Ishikawa (cell line): ENCODE measurements at regions not wholly inside any gene's neighbourhood (a gene's known extent, or its start where the extent isn't known, plus 50 kb on each side); places are given as distances from the start of the nearest gene placed in this dataset.

Experiments
- CREB1 ChIP-seq: IDR thresholded peaks from 2 replicates; pipeline ENCODE4 v1.6.1; 2012; ENCODE audit warnings: low read depth
- EP300 ChIP-seq: IDR thresholded peaks from 2 replicates; pipeline ENCODE4 v1.6.1; 2012; ENCODE audit warnings: borderline replicate concordance
- MAX ChIP-seq: IDR thresholded peaks from 2 replicates; pipeline ENCODE4 v1.6.1; 2012
- NFIC ChIP-seq: IDR thresholded peaks from 2 replicates; pipeline ENCODE4 v1.6.1; 2012
- REST ChIP-seq: IDR thresholded peaks from 2 replicates; pipeline ENCODE4 v1.6.1; 2012; ENCODE audit warnings: low read depth, mild to moderate bottlenecking
- TAF1 ChIP-seq: IDR thresholded peaks from 2 replicates; pipeline ENCODE4 v1.6.1; 2012; ENCODE audit warnings: low read depth, mild to moderate bottlenecking
- ZBTB7A ChIP-seq: IDR thresholded peaks from 2 replicates; pipeline ENCODE4 v1.6.1; 2012; ENCODE audit warnings: low read depth

GRCh38 chr10:131641231-131641630 is 259.6 kb upstream of the PPP2R2D start:
- no peak for TF ChIP-seq ZBTB7A
- no peak for TF ChIP-seq EP300
- TF ChIP-seq NFIC, result no peak
- TF ChIP-seq REST, result no peak
- TF ChIP-seq TAF1, result no peak
- no peak for TF ChIP-seq CREB1
- no peak for TF ChIP-seq MAX
